Natural killer cell (primary cell): ENCODE measurements at regions not wholly inside any gene's neighbourhood (a gene's known extent, or its start where the extent isn't known, plus 50 kb on each side); places are given as distances from the start of the nearest gene placed in this dataset.

Source experiments
- ATAC-seq, 3 donors: fragments of 150-1000 bp in 2 of 3; fragments of 200-7000 bp in 1 of 3; cut with Tn5 transposase; 1 replicate in 1 of 3; 2 replicates in 2 of 3; pipeline ENCODE4 v1.10.0; 2021; ENCODE audit warnings: mild to moderate bottlenecking in 2 of 3, moderate library complexity in 2 of 3
- DNase-seq, 2 donors: peaks; one replicate each; pipeline versions ENCODE4 v3.0.0 to v3.0.0-alpha.2; 2013 to 2021; ENCODE audit warnings: mixed read lengths in 1 of 2
- H3K27ac ChIP-seq: one replicate; pipeline ENCODE4 v1.5.1; 2013; ENCODE audit warnings: mild to moderate bottlenecking, low read length
- H3K27me3 ChIP-seq: one replicate; pipeline ENCODE4 v1.6.1; 2013; ENCODE audit warnings: low read length; ENCODE audit not compliant: control insufficient read depth, insufficient read depth
- H3K36me3 ChIP-seq: one replicate; pipeline ENCODE4 v1.6.1; 2013; ENCODE audit warnings: low read length; ENCODE audit not compliant: control insufficient read depth, insufficient read depth
- H3K4me1 ChIP-seq: one replicate; pipeline ENCODE4 v1.6.1; 2013; ENCODE audit warnings: low read length; ENCODE audit not compliant: control insufficient read depth, insufficient read depth
- H3K4me3 ChIP-seq: one replicate; pipeline ENCODE4 v1.5.1; 2013; ENCODE audit warnings: low read length
- H3K9me3 ChIP-seq: one replicate; pipeline ENCODE4 v1.6.1; 2013; ENCODE audit warnings: low read length; ENCODE audit not compliant: control insufficient read depth, insufficient read depth
- H3K27ac Mint-ChIP-seq, 2 donors: one replicate each; pipeline ENCODE4 v1.8.0; 2022; ENCODE audit warnings: mild to moderate bottlenecking in 2 of 2, mixed read lengths in 2 of 2, moderate library complexity in 1 of 2
- H3K27me3 Mint-ChIP-seq, 2 donors: one replicate each; pipeline ENCODE4 v1.8.0; 2022; ENCODE audit warnings: low read depth in 2 of 2, mixed read lengths in 2 of 2
- H3K36me3 Mint-ChIP-seq: one replicate; pipeline ENCODE4 v1.8.0; 2022; ENCODE audit warnings: mixed read lengths
- H3K4me1 Mint-ChIP-seq, 2 donors: one replicate each; pipeline ENCODE4 v1.8.0; 2022; ENCODE audit warnings: mixed read lengths in 2 of 2
- H3K4me3 Mint-ChIP-seq: one replicate; pipeline ENCODE4 v1.8.0; 2022; ENCODE audit warnings: mild to moderate bottlenecking, moderate library complexity, mixed read lengths
- H3K9me3 Mint-ChIP-seq, 2 donors: one replicate each; pipeline ENCODE4 v1.8.0; 2022; ENCODE audit warnings: mixed read lengths in 2 of 2
- WGBS: methylation state at CpG from one replicate; pipeline ENCODE4 v1.1.7; 2013; ENCODE audit warnings: missing lambda C conversion rate; ENCODE audit not compliant: insufficient coverage; 5-methylcytosine and 5-hydroxymethylcytosine counted together
- intact Hi-C: fragments of 100-400 bp; cut with micrococcal nuclease; formaldehyde crosslinking; loops from one replicate; pipeline ENCODE4 v1.14.2; 2022
- TF ChIP-seq, protein P1 (sequence below): fragments of 200-600 bp; IDR thresholded peaks from one replicate; pipeline ENCODE4 v1.8.0; 2022; ENCODE audit warnings: antibody characterized with exemption

DNA sequence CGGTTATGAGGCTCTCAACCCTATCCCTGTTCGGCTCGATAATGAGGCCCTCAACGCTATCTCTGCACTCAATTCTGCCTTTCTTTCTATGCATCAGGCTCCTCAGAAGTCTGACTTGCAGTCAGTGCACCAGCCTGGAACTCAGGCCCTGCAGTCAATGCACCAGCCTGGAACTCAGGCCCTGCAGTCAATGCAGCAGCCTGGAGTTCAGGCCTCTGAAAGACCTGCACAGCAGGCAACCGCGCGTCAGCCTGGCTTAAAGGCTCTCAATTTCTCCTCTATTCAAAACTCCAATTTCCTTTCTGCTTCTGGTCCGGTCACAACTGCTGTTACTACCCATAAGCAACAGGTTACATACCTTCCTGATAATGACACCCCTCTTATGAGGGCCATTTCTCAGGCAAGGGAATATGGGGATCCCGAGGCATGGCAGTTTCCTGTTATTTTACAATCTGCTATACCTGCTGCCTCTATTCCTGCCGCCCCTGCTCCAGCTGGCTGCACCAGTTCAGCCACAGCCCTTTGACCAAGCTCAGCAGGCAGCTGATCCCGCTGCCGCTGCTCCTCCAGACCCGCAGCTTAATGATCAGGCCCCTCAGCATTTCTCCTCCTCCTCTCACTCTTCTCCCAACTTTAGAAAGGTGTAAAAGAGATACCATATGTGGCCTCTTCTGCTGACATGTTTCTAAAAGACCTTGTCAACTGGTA, 933.6 kb upstream of the FANCL start:
- no peaks in the 10 kb centered on the region for H3K27me3 Mint-ChIP-seq
- peaks cover 2 to 4% of the 10 kb centered on the region in 2 donors for H3K9me3 Mint-ChIP-seq
- intact Hi-C loops, result no loop called here
- no peaks in the 10 kb centered on the region for H3K4me1 ChIP-seq
- no peaks in the 10 kb centered on the region for H3K36me3 ChIP-seq
- H3K27ac ChIP-seq, result no peak overlapping the region
- no peak for DNase-seq
- no peak overlapping the region for H3K27ac Mint-ChIP-seq
- no peak overlapping the region for H3K4me3 Mint-ChIP-seq
- no peaks in the 10 kb centered on the region for H3K9me3 ChIP-seq
- H3K4me3 ChIP-seq, result no peak overlapping the region
- H3K36me3 Mint-ChIP-seq, result no peaks in the 10 kb centered on the region
- WGBS, result 94% methylated on average over 13 of the region's 13 CpGs
- TF ChIP-seq, protein P1, sequence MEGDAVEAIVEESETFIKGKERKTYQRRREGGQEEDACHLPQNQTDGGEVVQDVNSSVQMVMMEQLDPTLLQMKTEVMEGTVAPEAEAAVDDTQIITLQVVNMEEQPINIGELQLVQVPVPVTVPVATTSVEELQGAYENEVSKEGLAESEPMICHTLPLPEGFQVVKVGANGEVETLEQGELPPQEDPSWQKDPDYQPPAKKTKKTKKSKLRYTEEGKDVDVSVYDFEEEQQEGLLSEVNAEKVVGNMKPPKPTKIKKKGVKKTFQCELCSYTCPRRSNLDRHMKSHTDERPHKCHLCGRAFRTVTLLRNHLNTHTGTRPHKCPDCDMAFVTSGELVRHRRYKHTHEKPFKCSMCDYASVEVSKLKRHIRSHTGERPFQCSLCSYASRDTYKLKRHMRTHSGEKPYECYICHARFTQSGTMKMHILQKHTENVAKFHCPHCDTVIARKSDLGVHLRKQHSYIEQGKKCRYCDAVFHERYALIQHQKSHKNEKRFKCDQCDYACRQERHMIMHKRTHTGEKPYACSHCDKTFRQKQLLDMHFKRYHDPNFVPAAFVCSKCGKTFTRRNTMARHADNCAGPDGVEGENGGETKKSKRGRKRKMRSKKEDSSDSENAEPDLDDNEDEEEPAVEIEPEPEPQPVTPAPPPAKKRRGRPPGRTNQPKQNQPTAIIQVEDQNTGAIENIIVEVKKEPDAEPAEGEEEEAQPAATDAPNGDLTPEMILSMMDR, result no peak
- H3K4me1 Mint-ChIP-seq, result no peaks in the 10 kb centered on the region
- H3K27me3 ChIP-seq, result no peaks in the 10 kb centered on the region
- ATAC-seq, result no peak

DNA sequence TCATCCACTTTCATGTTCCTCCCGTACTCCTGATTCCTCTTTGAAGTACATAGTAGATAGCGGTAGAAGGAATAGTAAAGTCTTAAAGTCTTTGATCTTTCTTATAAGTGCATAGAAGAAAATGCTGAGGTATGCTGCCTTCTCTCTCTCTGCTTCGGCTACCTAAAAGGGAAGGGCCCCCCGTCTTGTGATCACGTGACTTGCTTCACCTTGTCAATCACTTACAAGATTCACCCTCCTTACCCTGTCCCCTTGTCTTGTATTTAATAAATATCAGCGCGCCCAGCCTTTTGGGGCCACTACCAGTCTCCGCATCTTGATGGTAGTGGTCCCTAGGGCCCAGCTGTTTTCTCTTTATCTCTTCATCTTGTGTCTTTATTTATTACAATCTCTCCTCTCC, 932.2 kb upstream of the FANCL start:
- H3K36me3 ChIP-seq, result no peaks in the 10 kb centered on the region
- H3K27ac ChIP-seq, result no peak overlapping the region
- no peaks in the 10 kb centered on the region for H3K4me1 ChIP-seq
- Mint-ChIP-seq H3K4me3 (no peak overlapping the region), H3K27ac (no peak overlapping the region), H3K27me3 (no peaks in the 10 kb centered on the region), H3K4me1 (no peaks in the 10 kb centered on the region), H3K9me3 (peaks cover 2 to 4% of the 10 kb centered on the region in 2 donors), H3K36me3 (no peaks in the 10 kb centered on the region)
- WGBS, result 91% methylated on average over 6 of the region's 8 CpGs
- no peak for DNase-seq
- no peak for ATAC-seq
- TF ChIP-seq, protein P1, result no peak
- no peak overlapping the region for H3K4me3 ChIP-seq
- intact Hi-C loops, result no loop called here
- no peaks in the 10 kb centered on the region for H3K9me3 ChIP-seq
- no peaks in the 10 kb centered on the region for H3K27me3 ChIP-seq

DNA sequence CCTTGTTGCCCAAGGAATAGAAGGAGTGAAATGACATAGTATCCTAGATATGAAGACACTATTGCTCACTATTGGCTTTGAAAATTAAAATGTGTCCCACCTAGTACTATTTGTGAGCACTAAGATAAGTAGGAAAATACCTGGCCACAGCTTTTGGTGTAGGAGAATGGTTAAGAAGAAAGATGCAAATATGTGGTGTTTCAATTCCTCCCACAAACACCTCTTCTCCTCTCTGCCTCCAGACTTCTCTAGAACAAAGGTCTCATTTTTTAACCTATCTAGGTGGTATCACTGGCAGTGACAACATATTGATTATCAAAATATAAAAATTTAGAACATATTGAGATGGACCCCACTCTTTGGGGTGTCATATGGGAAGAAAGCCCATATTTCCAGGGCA, 929.9 kb upstream of the FANCL start:
- no peaks in the 10 kb centered on the region for H3K4me1 ChIP-seq
- TF ChIP-seq, protein P1, result no peak
- DNase-seq (no peak), ATAC-seq (no peak)
- Mint-ChIP-seq H3K4me1 (no peaks in the 10 kb centered on the region), H3K27me3 (no peaks in the 10 kb centered on the region), H3K4me3 (no peak overlapping the region), H3K36me3 (no peaks in the 10 kb centered on the region), H3K9me3 (peaks cover 2 to 4% of the 10 kb centered on the region in 2 donors), H3K27ac (no peak overlapping the region)
- H3K27me3 ChIP-seq, result no peaks in the 10 kb centered on the region
- H3K4me3 ChIP-seq, result no peak overlapping the region
- no peaks in the 10 kb centered on the region for H3K9me3 ChIP-seq
- intact Hi-C loops, result no loop called here
- no peak overlapping the region for H3K27ac ChIP-seq
- H3K36me3 ChIP-seq, result no peaks in the 10 kb centered on the region

DNA sequence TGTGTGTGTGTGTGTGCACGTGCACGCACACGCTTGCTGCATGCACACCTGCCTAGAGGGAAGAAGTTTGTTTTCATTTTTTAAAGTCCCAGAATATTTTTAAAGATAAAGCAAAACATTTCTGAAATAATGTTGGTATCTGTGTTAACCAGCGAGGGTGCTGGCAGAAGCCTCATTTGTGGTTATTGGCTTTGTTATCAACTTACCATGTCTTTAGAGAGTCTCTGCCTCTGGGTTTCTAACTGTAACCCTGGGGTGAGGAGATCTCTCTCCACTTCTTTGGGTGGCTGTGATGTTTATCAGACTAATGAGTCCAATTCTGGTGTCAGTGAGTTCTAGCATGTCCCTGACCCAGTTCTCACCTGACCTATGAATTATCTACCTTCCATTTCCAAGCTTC, 927.6 kb upstream of the FANCL start:
- no peak overlapping the region for H3K27ac Mint-ChIP-seq
- Histone ChIP-seq H3K27ac (no peak overlapping the region), H3K36me3 (no peaks in the 10 kb centered on the region), H3K9me3 (no peaks in the 10 kb centered on the region), H3K4me3 (no peak overlapping the region), H3K27me3 (no peaks in the 10 kb centered on the region), H3K4me1 (no peaks in the 10 kb centered on the region)
- no peaks in the 10 kb centered on the region for H3K27me3 Mint-ChIP-seq
- H3K9me3 Mint-ChIP-seq, result peaks cover 2% of the 10 kb centered on the region in 2 donors
- intact Hi-C loops, result no loop called here
- TF ChIP-seq, protein P1, result no peak
- H3K36me3 Mint-ChIP-seq, result no peaks in the 10 kb centered on the region
- WGBS, result 91% methylated on average over 4 of the region's 4 CpGs
- H3K4me1 Mint-ChIP-seq, result no peaks in the 10 kb centered on the region
- no peak for DNase-seq
- ATAC-seq, result no peak
- H3K4me3 Mint-ChIP-seq, result no peak overlapping the region
